BE2C (cell line): ENCODE measurements at regions not wholly inside any gene's neighbourhood (a gene's known extent, or its start where the extent isn't known, plus 50 kb on each side); places are given as distances from the start of the nearest gene placed in this dataset.

Source experiments
- DNase-seq: peaks from one replicate; pipeline ENCODE4 v3.0.0-alpha.2; 2020
- H3K27me3 ChIP-seq: fragments of 250-450 bp; sonication (Bioruptor Pico); 2 replicates; pipeline ENCODE4 v1.5.1; 2020; ENCODE audit warnings: mild to moderate bottlenecking
- H3K36me3 ChIP-seq: fragments of 250-450 bp; sonication (Bioruptor Pico); 2 replicates; pipeline ENCODE4 v1.5.1; 2020; ENCODE audit warnings: mild to moderate bottlenecking
- H3K4me1 ChIP-seq: fragments of 250-450 bp; sonication (Bioruptor Pico); 2 replicates; pipeline ENCODE4 v1.5.1; 2020
- H3K4me3 ChIP-seq: 2 replicates; pipeline ENCODE4 v1.5.1; 2011; ENCODE audit warnings: low read depth, low read length
- H3K9me3 ChIP-seq: fragments of 250-450 bp; sonication (Bioruptor Pico); 2 replicates; pipeline ENCODE4 v1.5.1; 2020
- TF ChIP-seq, protein P1 (sequence below): IDR thresholded peaks from 2 replicates; pipeline ENCODE4 v1.5.1; 2012; ENCODE audit warnings: mild to moderate bottlenecking, low read depth, low read length

DNA sequence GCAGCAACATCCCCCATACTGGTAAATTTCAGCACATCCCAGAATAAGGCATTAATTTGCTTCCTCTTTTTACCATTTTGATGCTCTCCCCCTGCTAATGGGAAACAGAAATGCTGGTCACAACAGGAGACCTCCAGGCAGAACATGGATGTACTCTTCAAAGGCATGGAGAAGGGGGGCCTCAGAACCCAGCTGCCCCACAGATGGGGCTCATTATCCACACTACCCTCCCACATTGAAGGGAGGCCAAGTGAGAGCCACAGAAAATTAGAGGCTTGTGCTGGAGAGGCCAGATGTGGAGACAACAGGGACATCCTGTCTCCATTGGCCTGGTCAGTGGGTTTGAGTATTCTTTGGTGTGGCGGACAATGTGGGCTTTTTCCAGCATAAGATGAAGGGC lies 150.1 kb upstream of the CDH11 start:
- TF ChIP-seq, protein P1, sequence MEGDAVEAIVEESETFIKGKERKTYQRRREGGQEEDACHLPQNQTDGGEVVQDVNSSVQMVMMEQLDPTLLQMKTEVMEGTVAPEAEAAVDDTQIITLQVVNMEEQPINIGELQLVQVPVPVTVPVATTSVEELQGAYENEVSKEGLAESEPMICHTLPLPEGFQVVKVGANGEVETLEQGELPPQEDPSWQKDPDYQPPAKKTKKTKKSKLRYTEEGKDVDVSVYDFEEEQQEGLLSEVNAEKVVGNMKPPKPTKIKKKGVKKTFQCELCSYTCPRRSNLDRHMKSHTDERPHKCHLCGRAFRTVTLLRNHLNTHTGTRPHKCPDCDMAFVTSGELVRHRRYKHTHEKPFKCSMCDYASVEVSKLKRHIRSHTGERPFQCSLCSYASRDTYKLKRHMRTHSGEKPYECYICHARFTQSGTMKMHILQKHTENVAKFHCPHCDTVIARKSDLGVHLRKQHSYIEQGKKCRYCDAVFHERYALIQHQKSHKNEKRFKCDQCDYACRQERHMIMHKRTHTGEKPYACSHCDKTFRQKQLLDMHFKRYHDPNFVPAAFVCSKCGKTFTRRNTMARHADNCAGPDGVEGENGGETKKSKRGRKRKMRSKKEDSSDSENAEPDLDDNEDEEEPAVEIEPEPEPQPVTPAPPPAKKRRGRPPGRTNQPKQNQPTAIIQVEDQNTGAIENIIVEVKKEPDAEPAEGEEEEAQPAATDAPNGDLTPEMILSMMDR = no peak

DNA sequence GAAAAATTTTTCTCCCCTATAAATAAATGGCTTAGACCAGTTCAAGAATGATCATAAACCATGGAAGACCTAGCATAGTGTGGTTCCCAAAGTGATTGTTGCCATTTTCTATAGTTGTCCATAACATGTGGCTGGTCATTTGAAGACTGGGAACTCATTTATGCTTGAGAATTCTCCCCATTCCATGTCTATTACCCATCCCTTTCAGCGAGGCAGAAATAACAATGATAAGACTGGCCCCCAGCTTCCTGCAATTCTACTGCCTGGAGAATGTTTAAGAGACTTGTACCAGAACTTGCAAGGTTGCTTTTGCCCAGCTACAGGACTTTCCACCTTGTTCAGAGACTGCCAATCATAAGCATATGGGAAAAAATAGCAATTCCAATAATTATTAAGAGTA lies 146.5 kb upstream of the CDH11 start:
- Histone ChIP-seq H3K4me1 (no peaks in the 10 kb centered on the region), H3K4me3 (no peak overlapping the region), H3K27me3 (no peaks in the 10 kb centered on the region), H3K36me3 (no peaks in the 10 kb centered on the region), H3K9me3 (no peaks in the 10 kb centered on the region)
- DNase-seq = no peak
- TF ChIP-seq, protein P1 = no peak

More for the DNA sequence above, 150.1 kb upstream of the CDH11 start:
- no peaks in the 10 kb centered on the region for H3K27me3 ChIP-seq
- H3K36me3 ChIP-seq = no peaks in the 10 kb centered on the region
- no peak for DNase-seq
- no peaks in the 10 kb centered on the region for H3K4me1 ChIP-seq
- H3K4me3 ChIP-seq = no peak overlapping the region
- H3K9me3 ChIP-seq = no peaks in the 10 kb centered on the region

DNA sequence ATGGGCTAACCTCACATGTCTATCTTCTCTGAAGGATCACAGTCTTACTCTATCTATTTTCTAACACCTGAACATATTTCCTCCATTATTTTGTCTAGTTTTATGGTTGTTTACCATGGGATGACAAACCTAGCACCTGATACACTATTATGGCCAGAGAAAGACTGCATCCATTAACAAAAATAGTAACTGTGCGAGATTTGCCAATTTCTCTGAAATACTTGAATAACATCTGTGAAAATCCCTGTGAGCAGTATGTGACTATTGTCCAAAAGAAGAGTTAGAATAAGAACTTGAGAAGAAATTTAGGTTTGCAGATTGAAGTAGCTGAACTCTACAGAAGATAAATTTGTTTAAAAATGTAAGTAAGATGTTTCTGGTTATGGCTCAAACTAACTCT lies 142.0 kb upstream of the CDH11 start:
- no peaks in the 10 kb centered on the region for H3K27me3 ChIP-seq

DNA sequence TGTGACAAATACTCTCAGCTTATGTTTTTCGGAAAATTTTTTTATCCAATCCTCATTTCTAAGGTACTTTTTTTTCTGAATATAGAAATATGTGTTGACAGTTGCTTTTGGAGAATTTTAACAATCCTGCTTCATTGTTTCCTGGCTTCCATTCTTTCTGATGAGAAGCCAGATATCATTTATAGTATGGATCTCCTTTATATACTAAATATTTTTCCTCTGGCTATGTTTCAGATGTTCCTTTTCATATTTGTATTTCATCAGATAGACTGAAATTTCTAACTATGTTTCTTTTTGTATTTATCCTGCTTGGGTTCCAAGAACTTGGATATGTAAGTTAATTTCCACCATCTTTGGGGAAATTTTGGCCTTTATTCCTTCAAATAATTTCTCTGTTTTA lies 138.9 kb upstream of the CDH11 start:
- H3K27me3 ChIP-seq = no peaks in the 10 kb centered on the region
- H3K36me3 ChIP-seq = no peaks in the 10 kb centered on the region
- no peaks in the 10 kb centered on the region for H3K4me1 ChIP-seq
- no peak overlapping the region for H3K4me3 ChIP-seq
- no peak for DNase-seq
- H3K9me3 ChIP-seq = no peaks in the 10 kb centered on the region
- TF ChIP-seq, protein P1 = no peak

More for the DNA sequence above, 142.0 kb upstream of the CDH11 start:
- TF ChIP-seq, protein P1 = no peak
- H3K9me3 ChIP-seq = no peaks in the 10 kb centered on the region
- no peak for DNase-seq
- H3K36me3 ChIP-seq = no peaks in the 10 kb centered on the region
- no peak overlapping the region for H3K4me3 ChIP-seq
- no peaks in the 10 kb centered on the region for H3K4me1 ChIP-seq

DNA sequence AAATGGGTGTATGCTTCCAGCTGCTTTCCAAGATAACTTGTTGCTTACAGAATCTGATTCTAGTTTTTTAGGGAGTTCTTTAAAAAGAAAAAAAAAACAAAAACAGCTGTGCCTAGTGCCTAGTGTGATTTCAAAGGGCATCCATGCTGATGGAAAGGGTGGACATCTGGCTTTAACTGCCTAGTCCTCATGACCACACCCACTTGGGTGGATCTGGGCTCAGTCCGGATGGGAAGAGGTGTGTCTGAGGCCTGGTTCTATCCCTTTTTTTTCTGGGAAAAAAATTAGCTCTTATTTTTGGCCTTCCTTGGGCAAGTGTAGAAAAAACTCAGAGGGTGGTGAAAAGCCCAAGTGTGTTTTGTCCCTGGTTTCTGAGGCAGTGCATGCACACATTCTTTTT lies 132.3 kb upstream of the CDH11 start:
- TF ChIP-seq, protein P1 = no peak

DNA sequence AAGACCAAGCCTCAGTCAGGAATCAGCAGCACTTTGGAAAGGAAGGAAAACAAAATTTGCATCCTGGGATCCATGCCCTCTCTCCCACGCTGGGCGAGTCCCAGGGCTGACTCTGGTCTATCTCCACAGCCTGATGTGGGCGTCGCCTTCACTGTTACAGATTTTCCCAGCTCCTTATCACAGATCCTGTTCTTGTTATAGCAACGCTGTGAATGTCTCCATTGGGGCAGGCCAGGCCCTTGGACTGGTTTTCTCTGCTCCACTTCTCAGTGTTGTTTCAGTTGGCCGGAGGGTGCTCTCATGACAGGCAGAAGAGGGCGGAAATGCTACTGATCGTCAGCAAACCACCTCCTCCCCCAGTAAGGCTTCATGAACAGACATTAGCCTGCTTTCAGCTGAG lies 127.9 kb upstream of the CDH11 start:
- H3K4me1 ChIP-seq = no peaks in the 10 kb centered on the region
- H3K36me3 ChIP-seq = no peaks in the 10 kb centered on the region
- TF ChIP-seq, protein P1 = no peak
- H3K4me3 ChIP-seq = no peak overlapping the region
- DNase-seq = peak; percentile 14
- H3K27me3 ChIP-seq = no peaks in the 10 kb centered on the region
- H3K9me3 ChIP-seq = no peaks in the 10 kb centered on the region

More for the DNA sequence above, 132.3 kb upstream of the CDH11 start:
- DNase-seq = no peak
- no peak overlapping the region for H3K4me3 ChIP-seq
- no peaks in the 10 kb centered on the region for H3K36me3 ChIP-seq
- H3K9me3 ChIP-seq = no peaks in the 10 kb centered on the region
- no peaks in the 10 kb centered on the region for H3K4me1 ChIP-seq
- no peaks in the 10 kb centered on the region for H3K27me3 ChIP-seq
